ENCODE measurements at regions not wholly inside any gene's neighbourhood (a gene's known extent, or its start where the extent isn't known, plus 50 kb on each side); places are given as distances from the start of the nearest gene placed in this dataset.

GRCh38 chr13:33560726-33561125 lies 257.2 kb upstream of the RFC3 start:
- TF ChIP-seq CTCF (conservative IDR thresholded peaks at IDR 0.05 in 1 of 2, IDR thresholded peaks at IDR 0.05 in 1 of 2; ENCODE audit: extremely low read depth in 1 of 2, insufficient read depth in 1 of 2, low read depth in 1 of 2, low read length in 2 of 2) (no peak), EZH2 (IDR thresholded peaks at IDR 0.05; ENCODE audit: borderline replicate concordance, low read length) (no peak)
